ENCODE measurements at regions not wholly inside any gene's neighbourhood (a gene's known extent, or its start where the extent isn't known, plus 50 kb on each side); places are given as distances from the start of the nearest gene placed in this dataset.

GRCh38 chr14:51540364-51540763 is 111.3 kb upstream of the FRMD6 start:
- no peak for TF ChIP-seq POLR2AphosphoS5 (IDR thresholded peaks at IDR 0.05; ENCODE audit: low read depth, low read length)
- TF ChIP-seq POLR2A (IDR thresholded peaks at IDR 0.05; ENCODE audit: low read depth, low read length) = no peak
